ENCODE measurements at regions not wholly inside any gene's neighbourhood (a gene's known extent, or its start where the extent isn't known, plus 50 kb on each side); places are given as distances from the start of the nearest gene placed in this dataset.

DNA sequence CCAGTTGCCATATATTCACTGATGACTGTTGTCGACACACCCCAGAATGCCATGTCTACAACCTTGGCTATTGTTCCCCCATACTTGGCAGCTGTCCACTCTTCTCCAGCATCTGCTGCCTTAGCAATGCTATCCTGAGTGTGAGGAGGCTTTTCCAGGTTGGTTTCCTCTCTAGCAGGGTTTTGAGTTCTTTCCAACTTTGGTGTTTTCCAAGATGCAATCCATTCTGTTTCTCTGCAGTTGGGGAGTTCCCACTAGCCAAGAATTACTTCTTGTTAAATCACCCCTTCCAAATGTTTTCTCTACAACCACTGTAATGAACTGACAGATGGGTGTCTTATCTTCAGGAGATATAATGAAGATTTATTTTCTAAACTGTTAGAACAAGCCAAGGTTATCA, 617.4 kb downstream of the CCSER2 start:
- Histone ChIP-seq H3K4me2 (no peak overlapping the region), H3K79me2 (ENCODE audit: insufficient read depth, low read depth) (no peaks in the 10 kb centered on the region), H3K27ac (no peak overlapping the region), H2AFZ (ENCODE audit: low read depth) (no peak overlapping the region), H3K4me3 (IDR thresholded peaks at IDR 0.05; ENCODE audit: insufficient read depth, low read depth, low read length) (no peak overlapping the region), H3K9ac (no peak overlapping the region), H4K20me1 (ENCODE audit: insufficient read depth) (no peaks in the 10 kb centered on the region), H3K36me3 (ENCODE audit: insufficient read depth) (no peaks in the 10 kb centered on the region), H3K4me1 (ENCODE audit: low read depth, poor library complexity, severe bottlenecking) (no peaks in the 10 kb centered on the region), H3K27me3 (ENCODE audit: insufficient read depth, low read depth) (no peaks in the 10 kb centered on the region)
- TF ChIP-seq, protein P1, sequence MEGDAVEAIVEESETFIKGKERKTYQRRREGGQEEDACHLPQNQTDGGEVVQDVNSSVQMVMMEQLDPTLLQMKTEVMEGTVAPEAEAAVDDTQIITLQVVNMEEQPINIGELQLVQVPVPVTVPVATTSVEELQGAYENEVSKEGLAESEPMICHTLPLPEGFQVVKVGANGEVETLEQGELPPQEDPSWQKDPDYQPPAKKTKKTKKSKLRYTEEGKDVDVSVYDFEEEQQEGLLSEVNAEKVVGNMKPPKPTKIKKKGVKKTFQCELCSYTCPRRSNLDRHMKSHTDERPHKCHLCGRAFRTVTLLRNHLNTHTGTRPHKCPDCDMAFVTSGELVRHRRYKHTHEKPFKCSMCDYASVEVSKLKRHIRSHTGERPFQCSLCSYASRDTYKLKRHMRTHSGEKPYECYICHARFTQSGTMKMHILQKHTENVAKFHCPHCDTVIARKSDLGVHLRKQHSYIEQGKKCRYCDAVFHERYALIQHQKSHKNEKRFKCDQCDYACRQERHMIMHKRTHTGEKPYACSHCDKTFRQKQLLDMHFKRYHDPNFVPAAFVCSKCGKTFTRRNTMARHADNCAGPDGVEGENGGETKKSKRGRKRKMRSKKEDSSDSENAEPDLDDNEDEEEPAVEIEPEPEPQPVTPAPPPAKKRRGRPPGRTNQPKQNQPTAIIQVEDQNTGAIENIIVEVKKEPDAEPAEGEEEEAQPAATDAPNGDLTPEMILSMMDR (conservative IDR thresholded peaks at IDR 0.05; ENCODE audit: low read depth, low read length): no peak

GRCh38 chr10:84946904-84947303, 618.5 kb downstream of the CCSER2 start:
- H3K4me2 ChIP-seq: no peak overlapping the region
- no peaks in the 10 kb centered on the region for H3K79me2 ChIP-seq (ENCODE audit: insufficient read depth, low read depth)
- H3K4me1 ChIP-seq (ENCODE audit: low read depth, poor library complexity, severe bottlenecking): no peaks in the 10 kb centered on the region
- no peak overlapping the region for H3K4me3 ChIP-seq (IDR thresholded peaks at IDR 0.05; ENCODE audit: insufficient read depth, low read depth, low read length)
- TF ChIP-seq, protein P1 (conservative IDR thresholded peaks at IDR 0.05; ENCODE audit: low read depth, low read length): no peak
- no peak overlapping the region for H3K27ac ChIP-seq
- no peak overlapping the region for H3K9ac ChIP-seq
- no peaks in the 10 kb centered on the region for H3K36me3 ChIP-seq (ENCODE audit: insufficient read depth)
- no peaks in the 10 kb centered on the region for H4K20me1 ChIP-seq (ENCODE audit: insufficient read depth)
- H2AFZ ChIP-seq (ENCODE audit: low read depth): no peak overlapping the region
- no peaks in the 10 kb centered on the region for H3K27me3 ChIP-seq (ENCODE audit: insufficient read depth, low read depth)

GRCh38 chr10:84948644-84949043, 620.3 kb downstream of the CCSER2 start:
- no peak overlapping the region for H2AFZ ChIP-seq (ENCODE audit: low read depth)
- no peaks in the 10 kb centered on the region for H3K4me1 ChIP-seq (ENCODE audit: low read depth, poor library complexity, severe bottlenecking)
- H3K4me3 ChIP-seq (IDR thresholded peaks at IDR 0.05; ENCODE audit: insufficient read depth, low read depth, low read length): no peak overlapping the region
- no peak overlapping the region for H3K4me2 ChIP-seq
- no peak overlapping the region for H3K27ac ChIP-seq
- no peaks in the 10 kb centered on the region for H3K27me3 ChIP-seq (ENCODE audit: insufficient read depth, low read depth)
- H3K36me3 ChIP-seq (ENCODE audit: insufficient read depth): no peaks in the 10 kb centered on the region
- no peaks in the 10 kb centered on the region for H4K20me1 ChIP-seq (ENCODE audit: insufficient read depth)
- no peaks in the 10 kb centered on the region for H3K79me2 ChIP-seq (ENCODE audit: insufficient read depth, low read depth)
- H3K9ac ChIP-seq: no peak overlapping the region
- TF ChIP-seq, protein P1 (conservative IDR thresholded peaks at IDR 0.05; ENCODE audit: low read depth, low read length): no peak

- TF ChIP-seq, protein P1 (conservative IDR thresholded peaks at IDR 0.05; ENCODE audit: low read depth, low read length): no peak
- Histone ChIP-seq H3K27ac (no peak overlapping the region), H4K20me1 (ENCODE audit: insufficient read depth) (no peaks in the 10 kb centered on the region), H2AFZ (ENCODE audit: low read depth) (no peak overlapping the region), H3K36me3 (ENCODE audit: insufficient read depth) (no peaks in the 10 kb centered on the region), H3K4me3 (IDR thresholded peaks at IDR 0.05; ENCODE audit: insufficient read depth, low read depth, low read length) (no peak overlapping the region), H3K79me2 (ENCODE audit: insufficient read depth, low read depth) (no peaks in the 10 kb centered on the region), H3K4me1 (ENCODE audit: low read depth, poor library complexity, severe bottlenecking) (no peaks in the 10 kb centered on the region), H3K27me3 (ENCODE audit: insufficient read depth, low read depth) (no peaks in the 10 kb centered on the region), H3K9ac (no peak overlapping the region), H3K4me2 (no peak overlapping the region)
These were observed 623.2 kb downstream of the CCSER2 start for GRCh38 chr10:84951616-84952015.

Measured in KMS-11 (cell line).